ENCODE measurements at regions not wholly inside any gene's neighbourhood (a gene's known extent, or its start where the extent isn't known, plus 50 kb on each side); places are given as distances from the start of the nearest gene placed in this dataset.
"Not testable (repeated sequence)": the region's sequence is repeated elsewhere in the genome, so short reads cannot be mapped to it uniquely, and the experiment has no call there.

GRCh38 chr6:121548131-121548530 is 112.7 kb downstream of the GJA1 start:
- DNase-seq (ENCODE audit: low spot score) = peak; percentile 82

- peak; percentile 84 for DNase-seq (ENCODE audit: low spot score)
Observed at GRCh38 chr6:121549736-121550135, 114.3 kb downstream of the GJA1 start.

GRCh38 chr6:121550491-121551010 is 115.1 kb downstream of the GJA1 start:
- no peak for DNase-seq (ENCODE audit: low spot score)

DNA sequence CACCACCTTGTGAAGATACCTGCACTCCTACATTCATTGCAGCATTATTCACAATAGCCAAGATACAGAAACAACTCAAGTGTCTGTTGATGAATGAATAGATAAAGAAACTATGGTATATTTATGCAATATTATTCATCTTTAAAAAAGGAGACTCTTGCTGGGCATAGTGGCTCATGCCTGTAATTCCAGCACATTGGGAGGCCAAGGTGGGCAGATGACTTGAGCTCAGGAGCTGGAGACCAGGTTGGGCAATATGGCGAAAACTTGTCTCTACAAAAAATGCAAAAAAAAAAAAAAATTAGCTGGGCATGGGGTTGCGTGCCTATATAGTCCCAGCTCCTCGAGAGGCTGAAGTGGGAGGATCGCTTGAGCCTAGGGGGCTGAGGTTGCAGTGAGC is 119.8 kb downstream of the GJA1 start:
- DNase-seq (ENCODE audit: low spot score) = no peak

DNA sequence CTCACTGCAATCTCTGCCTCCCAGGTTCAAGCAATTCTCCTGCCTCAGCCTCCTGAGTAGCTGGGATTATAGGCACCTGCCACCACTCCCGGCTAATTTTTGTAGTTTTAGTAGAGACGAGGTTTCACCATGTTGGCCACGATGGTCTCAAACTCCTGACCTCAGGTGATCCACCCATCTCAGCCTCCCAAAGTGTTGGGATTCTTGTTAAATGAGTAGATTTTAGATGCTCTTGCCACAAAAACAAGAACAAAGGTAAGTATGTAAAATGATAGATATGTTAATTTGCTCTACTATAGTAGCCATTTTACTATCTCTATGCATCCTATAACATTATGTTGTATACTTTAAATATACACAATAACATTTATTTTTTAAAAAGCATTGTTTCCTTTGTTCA is 120.7 kb downstream of the GJA1 start:
- DNase-seq (ENCODE audit: low spot score) = not testable (repeated sequence)

DNA sequence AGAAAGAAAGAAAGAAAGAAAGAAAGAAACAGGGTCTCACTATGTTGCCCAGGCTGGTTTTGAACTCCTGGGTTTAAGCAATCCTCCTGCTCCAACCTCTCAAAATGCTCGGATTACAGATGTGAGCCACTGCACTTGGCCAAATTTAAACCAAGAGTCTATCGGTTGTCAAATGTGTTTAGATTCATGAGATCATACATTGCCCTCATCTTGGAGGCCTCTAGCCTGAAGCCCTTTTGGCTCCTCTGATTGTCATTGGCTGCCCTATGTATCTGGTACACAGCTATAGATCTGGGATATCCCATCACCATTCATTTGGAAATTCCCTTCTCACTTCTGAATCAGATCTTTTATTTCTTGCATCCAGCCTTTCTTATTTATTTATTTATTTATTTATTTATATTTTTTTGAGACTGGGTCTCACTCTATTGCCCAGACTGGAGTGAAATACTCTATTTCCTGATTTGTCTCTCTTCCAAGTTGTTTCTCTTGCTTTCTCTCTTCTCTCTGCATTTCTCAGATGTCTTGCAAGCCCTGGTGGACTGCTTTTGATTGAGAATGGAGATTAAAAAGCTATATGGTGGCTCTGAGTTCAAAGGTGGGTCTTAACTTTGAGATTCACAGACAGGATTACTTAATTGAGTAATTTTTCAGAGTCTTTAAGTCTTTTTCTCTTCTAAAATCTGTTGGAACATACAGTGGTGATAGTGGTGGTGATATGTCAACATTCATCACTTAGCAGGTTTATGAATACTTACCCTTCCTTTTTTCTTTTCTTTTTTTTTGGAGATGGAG is 121.9 kb downstream of the GJA1 start:
- peak; percentile 73 for DNase-seq (ENCODE audit: low spot score)

GRCh38 chr6:121559611-121560269 is 124.3 kb downstream of the GJA1 start:
- DNase-seq (ENCODE audit: low spot score) = no peak

DNA sequence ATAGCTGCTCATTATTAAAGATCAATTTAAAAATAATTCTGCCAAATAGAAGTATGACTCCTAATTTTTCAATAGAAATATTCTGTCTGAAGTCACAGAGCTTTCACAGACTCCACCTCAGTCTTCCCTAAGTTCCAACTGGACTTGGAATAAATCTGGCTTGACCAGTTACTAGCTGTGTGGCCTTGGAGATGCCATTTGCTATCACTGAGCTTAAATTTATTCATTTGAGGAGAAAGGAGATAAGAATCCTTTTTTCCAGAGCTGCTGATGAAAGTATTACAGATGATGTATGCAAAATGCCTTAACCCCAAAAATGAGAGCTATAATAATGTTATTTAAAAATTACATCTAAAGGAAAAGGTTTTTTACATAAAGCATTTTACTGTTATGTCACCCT is 125.0 kb downstream of the GJA1 start:
- no peak for DNase-seq (ENCODE audit: low spot score)

DNA sequence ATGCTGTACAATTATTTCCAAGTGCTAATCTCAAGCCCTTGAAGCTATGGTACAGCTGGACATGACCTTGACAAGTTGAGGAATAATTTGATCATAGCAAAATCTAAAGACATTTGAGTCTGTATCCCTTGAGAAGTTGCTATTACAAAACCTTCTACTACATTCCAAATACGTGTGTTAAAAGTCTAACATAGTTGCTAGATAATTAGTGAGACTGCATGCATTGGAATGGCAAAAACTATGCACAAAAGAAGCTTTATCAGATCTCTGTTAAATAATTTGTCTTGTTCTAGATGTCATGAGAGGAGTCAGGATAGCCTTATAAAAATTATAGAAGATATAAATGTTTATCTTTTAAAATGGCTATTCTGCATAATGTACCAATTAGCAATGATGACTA is 127.8 kb downstream of the GJA1 start:
- no peak for DNase-seq (ENCODE audit: low spot score)

- not testable (repeated sequence) for DNase-seq (ENCODE audit: low spot score)
Observed at GRCh38 chr6:121564529-121564928, 129.1 kb downstream of the GJA1 start.

GRCh38 chr6:121571455-121571854 is 136.0 kb downstream of the GJA1 start:
- DNase-seq (ENCODE audit: low spot score) = no peak

DNA sequence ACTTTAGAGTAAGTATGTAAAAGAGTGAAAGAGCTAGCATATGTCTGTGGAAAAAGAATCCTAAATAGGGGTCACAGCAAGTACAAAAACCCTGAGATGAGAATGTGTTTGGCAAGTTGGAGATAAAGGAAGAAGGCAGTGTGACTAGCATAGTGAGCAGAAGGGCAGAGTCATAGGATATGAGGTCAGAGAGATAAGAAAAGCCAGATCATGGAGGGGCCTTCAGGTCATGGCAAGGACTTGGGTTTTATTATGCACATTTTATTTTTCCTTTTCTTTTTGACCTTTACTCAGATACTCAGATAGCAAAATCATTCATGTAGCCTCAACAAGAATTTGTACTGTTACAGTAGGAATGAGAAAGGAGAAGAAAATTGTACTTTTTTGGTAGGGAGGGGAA is 138.0 kb downstream of the GJA1 start:
- peak; percentile 69 for DNase-seq (ENCODE audit: low spot score)

GRCh38 chr6:121578216-121578615 is 142.8 kb downstream of the GJA1 start:
- DNase-seq (ENCODE audit: low spot score) = no peak

DNA sequence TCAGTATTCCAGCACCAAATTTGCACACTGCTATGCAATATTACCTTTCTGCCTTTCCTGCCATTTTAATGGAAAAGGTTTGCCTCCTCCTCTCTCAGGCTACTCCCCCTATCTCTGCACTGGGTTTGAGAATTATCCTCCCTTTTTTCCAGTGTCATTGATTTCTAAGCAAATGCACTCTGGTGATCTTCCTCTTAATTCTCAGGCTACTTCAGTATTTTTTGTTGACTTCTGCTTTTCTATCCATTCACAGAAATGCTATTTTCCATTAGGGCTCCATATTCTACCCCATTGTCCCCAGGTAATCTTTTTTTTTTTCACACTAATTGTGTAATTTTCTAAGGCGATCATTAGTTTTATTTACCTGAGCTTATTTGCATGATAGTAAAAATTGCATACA is 144.0 kb downstream of the GJA1 start:
- DNase-seq (ENCODE audit: low spot score) = no peak

DNA sequence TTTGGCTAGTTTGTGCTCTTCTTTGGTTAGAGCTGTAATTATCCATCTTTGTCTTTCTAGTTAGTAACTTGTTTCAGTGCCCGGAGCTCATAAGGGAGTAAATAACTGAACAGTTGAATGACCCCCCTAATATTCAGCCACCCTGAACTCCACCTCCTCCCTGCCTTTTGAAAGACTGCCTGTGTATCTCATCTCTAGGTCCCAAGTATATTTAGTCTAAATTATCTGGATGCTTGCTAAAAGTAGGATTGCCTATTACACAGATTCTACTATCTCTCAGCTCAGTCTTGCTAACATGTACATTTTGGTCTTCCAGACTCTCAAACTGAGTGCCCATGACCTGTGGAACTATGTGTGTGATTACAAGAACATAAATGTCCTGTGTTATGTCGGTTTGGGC is 145.9 kb downstream of the GJA1 start:
- no peak for DNase-seq (ENCODE audit: low spot score)

DNA sequence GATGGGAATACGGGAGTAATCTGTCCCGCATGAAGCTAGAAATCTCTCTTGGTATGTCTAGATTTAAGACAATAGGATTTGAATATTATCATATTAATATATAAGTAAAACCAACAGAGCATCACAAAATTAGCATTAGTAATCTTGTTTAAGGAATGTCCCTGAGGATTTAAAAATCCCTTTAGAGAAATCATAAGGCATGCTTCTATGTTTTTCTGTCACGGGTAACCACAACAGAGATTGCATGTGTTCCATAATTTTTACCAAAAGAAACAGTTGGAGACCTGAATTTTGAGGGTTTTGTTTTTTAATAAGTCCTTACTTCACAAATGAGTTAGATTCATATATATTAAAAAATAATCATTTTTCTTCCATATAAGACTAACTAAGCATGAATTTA is 146.8 kb downstream of the GJA1 start:
- DNase-seq (ENCODE audit: low spot score) = no peak

DNA sequence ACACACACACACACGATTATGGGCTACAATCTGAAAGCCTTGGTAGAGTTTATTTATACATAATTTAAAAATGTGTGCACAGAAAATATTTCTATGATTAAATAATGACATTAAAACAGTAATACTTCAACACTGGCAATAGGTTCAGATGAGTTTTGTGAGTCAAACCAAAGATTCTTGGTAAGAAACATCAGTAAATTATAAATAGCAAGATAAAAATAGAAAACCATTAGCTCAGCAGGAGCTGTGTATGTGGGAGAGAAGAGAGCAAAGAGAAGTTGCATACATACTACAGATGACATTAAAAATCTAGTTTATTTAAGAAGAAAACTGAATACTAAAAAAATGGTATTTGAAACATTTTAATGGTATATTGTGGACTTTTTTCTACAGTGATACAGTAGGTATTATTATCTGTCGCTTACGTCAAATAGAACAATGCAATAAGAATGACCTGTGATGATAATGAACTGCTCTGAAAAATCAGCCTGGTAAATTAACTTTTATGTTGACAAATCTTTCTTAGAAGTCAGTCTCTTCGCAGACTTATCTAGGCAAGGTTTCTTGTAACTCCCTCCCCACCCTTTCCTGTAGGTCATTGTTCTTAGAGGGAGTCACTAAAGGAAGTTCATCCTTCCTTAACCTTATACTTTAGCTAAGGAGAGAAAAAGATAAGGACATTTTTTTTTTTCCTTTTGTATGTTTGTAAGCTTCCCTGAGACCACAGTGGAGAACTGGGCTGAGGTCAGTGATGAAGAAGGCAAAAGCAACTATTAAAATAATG is 149.3 kb downstream of the GJA1 start:
- peak; percentile 72 for DNase-seq (ENCODE audit: low spot score)

- no peak for DNase-seq (ENCODE audit: low spot score)
Observed at GRCh38 chr6:121590438-121590837, 155.0 kb downstream of the GJA1 start.

GRCh38 chr6:121590916-121591315 is 155.5 kb downstream of the GJA1 start:
- no peak for DNase-seq (ENCODE audit: low spot score)

GRCh38 chr6:121592261-121592935 is 157.0 kb downstream of the GJA1 start:
- no peak for DNase-seq (ENCODE audit: low spot score)

DNA sequence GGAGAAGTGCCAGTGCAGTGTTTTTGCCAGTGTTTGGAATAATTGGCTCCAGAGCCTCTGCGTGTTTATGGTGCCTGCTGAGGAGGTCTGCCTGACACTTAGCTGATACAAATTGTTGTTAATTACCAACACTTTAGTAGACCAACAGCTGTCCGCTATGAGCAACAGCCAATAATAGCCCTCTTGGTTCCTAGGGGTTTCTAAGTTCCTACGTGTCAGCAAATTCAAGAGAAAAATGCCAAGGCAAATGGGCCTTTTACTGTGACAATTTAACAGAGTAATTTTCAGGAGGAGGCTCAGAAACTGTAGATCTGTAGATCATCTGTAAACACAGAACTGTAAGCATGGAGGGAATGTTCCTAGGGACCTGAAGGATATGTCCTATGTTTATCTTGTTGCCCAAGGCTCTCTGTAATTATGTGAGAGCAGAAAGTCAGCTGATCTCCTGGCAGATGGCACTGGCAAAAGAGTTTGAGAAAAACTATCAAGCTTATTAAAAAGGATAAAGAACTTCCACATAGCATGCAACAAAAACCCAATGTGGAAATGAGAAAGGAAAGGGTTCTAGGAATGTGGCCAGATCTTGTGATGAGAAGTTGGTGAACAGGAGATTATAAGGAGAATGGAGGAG is 157.7 kb downstream of the GJA1 start:
- no peak for DNase-seq (ENCODE audit: low spot score)

Data from umbilical cord (tissue), 1 donor.